Activated CD4-positive, alpha-beta T cell treated with anti-CD3 and anti-CD28 coated beads, Interleukin-2, amount 50 U/mL, for 1 hour (primary cell): ENCODE measurements at regions not wholly inside any gene's neighbourhood (a gene's known extent, or its start where the extent isn't known, plus 50 kb on each side); places are given as distances from the start of the nearest gene placed in this dataset.

Experiments
- DNase-seq: peaks from one replicate; pipeline ENCODE4 v3.0.0-alpha.2; 2020

- DNase-seq = no peak
These were observed 161.5 kb upstream of the EPHA5 start for GRCh38 chr4:65831828-65832227.

DNA sequence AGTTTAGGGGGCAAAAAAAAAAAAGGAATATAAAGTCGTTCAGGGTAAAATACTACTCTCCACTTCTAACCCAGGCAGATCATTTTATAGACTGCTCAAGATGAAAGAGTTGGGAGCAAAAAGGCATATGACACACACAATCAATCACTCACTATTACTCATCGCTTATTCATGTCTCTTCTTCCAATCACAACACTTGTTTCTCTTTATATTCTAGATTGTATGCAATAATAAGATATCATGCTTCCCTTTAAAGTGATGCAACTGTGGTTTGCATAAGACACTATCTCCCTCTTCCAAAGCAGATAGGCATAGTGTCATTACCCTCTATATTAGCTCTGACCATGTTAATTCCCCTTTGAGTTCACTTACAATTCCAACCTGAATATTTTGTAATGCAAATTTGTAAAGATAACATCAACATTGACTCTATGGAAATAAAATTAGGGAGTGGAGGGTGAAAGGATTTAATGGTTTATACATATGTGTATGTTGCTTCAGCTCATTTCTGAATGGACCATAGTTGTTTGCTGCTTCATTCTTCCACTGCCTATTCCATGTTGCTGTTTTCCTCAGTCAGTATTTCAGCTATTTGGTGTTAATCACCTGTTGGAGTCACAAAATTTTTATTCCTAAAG is 154.9 kb upstream of the EPHA5 start:
- DNase-seq = no peak

DNA sequence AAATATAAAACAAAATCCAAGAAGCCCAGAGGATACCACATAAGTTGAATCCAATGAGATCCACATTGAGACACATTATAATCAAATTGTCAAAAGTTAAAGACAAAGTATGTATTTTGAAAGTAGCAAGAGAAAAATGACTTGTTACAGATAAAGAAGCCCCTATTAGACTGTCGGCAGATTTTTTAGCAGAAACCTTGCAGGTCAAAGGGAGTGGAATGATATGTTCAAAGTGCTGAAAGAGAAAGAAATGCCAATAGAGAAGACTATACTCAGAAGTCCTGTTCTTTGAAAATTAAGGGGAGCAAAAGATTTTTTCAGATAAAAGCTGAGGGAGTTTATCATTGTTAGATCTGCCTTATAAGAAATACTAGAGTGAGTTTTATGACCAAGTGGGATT is 148.9 kb upstream of the EPHA5 start:
- no peak for DNase-seq

- DNase-seq = no peak
These were observed 135.6 kb upstream of the EPHA5 start for GRCh38 chr4:65805936-65806335.

DNA sequence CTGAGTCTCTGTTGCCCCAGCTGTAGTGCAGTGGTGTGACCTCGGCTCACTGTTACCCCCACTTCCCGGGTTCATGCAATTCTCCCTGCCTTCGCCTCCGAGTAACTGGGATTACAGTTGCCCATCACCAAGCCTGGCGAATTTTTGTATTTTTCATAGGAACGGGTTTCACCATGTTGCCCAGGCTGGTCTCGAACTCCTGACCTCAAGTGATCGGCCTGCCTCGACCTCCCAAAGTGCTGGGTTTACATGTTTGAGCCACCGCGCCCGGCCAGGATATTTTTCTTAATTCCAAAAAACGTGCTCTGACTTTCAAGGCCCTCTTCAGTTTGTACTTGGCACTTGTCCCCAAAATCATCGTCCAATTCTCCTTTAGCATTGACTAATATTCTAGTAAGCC is 129.2 kb upstream of the EPHA5 start:
- no peak for DNase-seq

DNA sequence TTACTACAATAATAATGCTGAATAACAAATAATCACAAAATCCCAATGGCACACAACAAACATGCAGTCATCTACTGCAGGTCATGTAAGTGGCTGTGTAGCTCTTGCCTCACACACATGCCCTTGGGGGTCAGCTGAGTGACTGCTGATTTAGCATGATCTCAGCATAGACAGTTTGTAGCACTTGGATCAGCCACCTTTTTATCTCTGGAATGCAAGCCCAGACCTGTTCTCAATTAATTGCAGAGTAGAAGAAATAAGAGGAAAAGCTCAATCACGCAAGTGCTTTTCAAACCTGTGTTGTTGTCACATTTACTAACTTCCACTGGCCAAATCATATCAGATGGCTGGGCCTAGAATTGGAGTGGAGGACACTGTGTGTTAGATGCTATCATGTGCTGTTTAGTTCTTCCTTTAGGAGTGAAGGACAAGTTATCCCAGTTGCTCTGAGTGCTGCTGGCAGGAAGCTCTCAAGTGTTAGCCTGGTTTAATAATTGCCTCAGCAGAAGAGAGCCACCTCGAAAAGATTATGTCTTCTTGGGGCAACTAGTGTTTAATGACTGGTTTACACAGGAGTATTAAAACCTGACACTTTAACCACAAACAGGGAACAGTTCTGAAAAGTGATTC is 128.3 kb upstream of the EPHA5 start:
- no peak for DNase-seq

GRCh38 chr4:65791812-65792308 is 121.6 kb upstream of the EPHA5 start:
- no peak for DNase-seq

- DNase-seq = no peak
These were observed 121.0 kb upstream of the EPHA5 start for GRCh38 chr4:65791111-65791811.

DNA sequence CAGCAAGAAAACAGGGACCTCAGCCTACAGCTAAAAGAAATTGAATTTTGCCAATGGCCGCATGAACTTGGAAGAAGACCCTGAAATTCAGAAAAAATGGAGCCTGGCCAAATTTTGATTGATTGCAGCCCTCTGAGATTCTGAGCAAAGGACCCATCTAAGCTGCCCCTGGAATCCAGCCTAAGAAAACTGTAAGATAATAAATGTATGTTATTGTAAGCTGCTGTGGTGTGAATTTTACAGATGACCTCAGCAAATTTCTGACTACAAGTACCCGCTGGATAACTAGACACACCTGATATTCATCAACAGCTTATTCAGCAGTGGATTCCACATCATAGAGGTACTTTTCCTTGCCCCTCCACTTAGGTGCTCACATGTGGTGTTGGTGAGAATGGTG is 119.5 kb upstream of the EPHA5 start:
- no peak for DNase-seq

GRCh38 chr4:65789341-65789740 is 119.1 kb upstream of the EPHA5 start:
- no peak for DNase-seq

- no peak for DNase-seq
These were observed 107.0 kb upstream of the EPHA5 start for GRCh38 chr4:65777270-65777669.

GRCh38 chr4:65773636-65774035 is 103.3 kb upstream of the EPHA5 start:
- DNase-seq = no peak

GRCh38 chr4:65747386-65747785 is 77.1 kb upstream of the EPHA5 start:
- DNase-seq = no peak

DNA sequence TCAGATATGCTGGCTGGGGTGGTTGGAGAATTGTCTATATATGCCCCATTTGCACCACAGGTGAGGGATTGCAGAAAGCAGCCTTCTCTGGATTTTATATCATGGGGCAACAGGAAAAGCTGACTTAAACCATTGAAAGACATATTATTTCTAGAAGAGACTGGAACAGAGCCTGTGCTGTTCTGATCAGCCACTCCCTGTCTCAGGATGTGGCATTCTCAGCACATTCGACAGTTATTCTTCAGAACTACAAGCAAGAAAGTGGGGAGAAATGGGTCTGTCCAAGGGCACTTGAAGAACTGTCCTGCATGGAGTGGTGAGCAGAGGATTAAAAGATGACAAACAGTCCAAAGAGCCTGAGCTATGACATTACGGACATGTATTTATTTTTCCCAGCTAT is 67.8 kb upstream of the EPHA5 start:
- no peak for DNase-seq

GRCh38 chr4:65737672-65738071 is 67.4 kb upstream of the EPHA5 start:
- DNase-seq = no peak

GRCh38 chr4:65724973-65725372 is 54.7 kb upstream of the EPHA5 start:
- DNase-seq = no peak
